Inflammatory macrophage treated with lipopolysaccharide for 1 hour (primary cell): ENCODE measurements at regions not wholly inside any gene's neighbourhood (a gene's known extent, or its start where the extent isn't known, plus 50 kb on each side); places are given as distances from the start of the nearest gene placed in this dataset.

Experiments
- DNase-seq, 2 donors: peaks; one replicate each; pipeline ENCODE4 v3.0.0-alpha.2; 2020 to 2022

- DNase-seq: no peak
Observed at GRCh38 chr4:125704726-125705125, 390.0 kb downstream of the FAT4 start.

- no peak for DNase-seq
Observed at GRCh38 chr4:125705681-125706080, 390.9 kb downstream of the FAT4 start.

GRCh38 chr4:125707397-125707796 is 392.6 kb downstream of the FAT4 start:
- DNase-seq: no peak

- DNase-seq: no peak
Observed at GRCh38 chr4:125710766-125711165, 396.0 kb downstream of the FAT4 start.

GRCh38 chr4:125714049-125714448 is 399.3 kb downstream of the FAT4 start:
- no peak for DNase-seq

GRCh38 chr4:125714845-125715244 is 400.1 kb downstream of the FAT4 start:
- DNase-seq: no peak

GRCh38 chr4:125719987-125720386 is 405.2 kb downstream of the FAT4 start:
- no peak for DNase-seq

- DNase-seq: no peak
Observed at GRCh38 chr4:125722009-125722408, 407.3 kb downstream of the FAT4 start.

- no peak for DNase-seq
Observed at GRCh38 chr4:125725957-125726525, 411.3 kb downstream of the FAT4 start.

GRCh38 chr4:125727931-125728330 is 413.2 kb downstream of the FAT4 start:
- no peak for DNase-seq

- DNase-seq: no peak
Observed at GRCh38 chr4:125728568-125728967, 413.8 kb downstream of the FAT4 start.

- no peak for DNase-seq
Observed at GRCh38 chr4:125729171-125729570, 414.4 kb downstream of the FAT4 start.

- DNase-seq: no peak
Observed at GRCh38 chr4:125732632-125733031, 417.9 kb downstream of the FAT4 start.

- DNase-seq: no peak
Observed at GRCh38 chr4:125734504-125734903, 419.7 kb downstream of the FAT4 start.

GRCh38 chr4:125735102-125735501 is 420.3 kb downstream of the FAT4 start:
- no peak for DNase-seq

GRCh38 chr4:125736057-125736456 is 421.3 kb downstream of the FAT4 start:
- DNase-seq: no peak

- no peak for DNase-seq
Observed at GRCh38 chr4:125739760-125740159, 425.0 kb downstream of the FAT4 start.

- peak in 1 of 2 donors; percentile 4 for DNase-seq
Observed at GRCh38 chr4:125741825-125742452, 427.2 kb downstream of the FAT4 start.

- DNase-seq: no peak
Observed at GRCh38 chr4:125744891-125745364, 430.2 kb downstream of the FAT4 start.

GRCh38 chr4:125749354-125749753 is 434.6 kb downstream of the FAT4 start:
- DNase-seq: no peak

- no peak for DNase-seq
Observed at GRCh38 chr4:125750399-125750798, 435.6 kb downstream of the FAT4 start.

GRCh38 chr4:125750828-125751466 is 436.2 kb downstream of the FAT4 start:
- no peak for DNase-seq

GRCh38 chr4:125758438-125758837 is 443.7 kb downstream of the FAT4 start:
- DNase-seq: no peak

GRCh38 chr4:125760201-125760819 is 445.6 kb downstream of the FAT4 start:
- DNase-seq: no peak
